HAP-1 (cell line): ENCODE measurements at regions not wholly inside any gene's neighbourhood (a gene's known extent, or its start where the extent isn't known, plus 50 kb on each side); places are given as distances from the start of the nearest gene placed in this dataset.

Experiments used
- DNase-seq, 2 experiments: peaks; one replicate each; pipeline ENCODE4 v3.0.0-alpha.2; 2016 to 2020; ENCODE audit warnings: low spot score in 2 of 2
- H3K27me3 ChIP-seq: fragments of 250-450 bp; sonication (Bioruptor Pico); 2 replicates; pipeline ENCODE4 v1.5.1; 2020; ENCODE audit warnings: low read depth, mild to moderate bottlenecking, moderate library complexity
- H3K36me3 ChIP-seq: fragments of 250-450 bp; sonication (Bioruptor Pico); replicated peaks from 2 replicates; pipeline ENCODE4 v1.5.1; 2020; ENCODE audit warnings: mild to moderate bottlenecking
- H3K4me1 ChIP-seq: fragments of 250-450 bp; sonication (Bioruptor Pico); 2 replicates; pipeline ENCODE4 v1.5.1; 2020; ENCODE audit warnings: mild to moderate bottlenecking
- H3K4me3 ChIP-seq: fragments of 250-450 bp; sonication (Bioruptor Pico); 2 replicates; pipeline ENCODE4 v1.5.1; 2020; ENCODE audit warnings: mild to moderate bottlenecking, moderate library complexity
- H3K9me3 ChIP-seq: fragments of 250-450 bp; sonication (Bioruptor Pico); 2 replicates; pipeline ENCODE4 v1.5.1; 2020; ENCODE audit warnings: mild to moderate bottlenecking, moderate library complexity
- in situ Hi-C: fragments of 300-500 bp; cut with MboI; formaldehyde crosslinking; loops from 3 replicates; pipeline ENCODE4 v1.14.3; 2020; ENCODE audit warnings: low sequenced_read_pairs, inconsistent platforms, mixed read lengths

DNA sequence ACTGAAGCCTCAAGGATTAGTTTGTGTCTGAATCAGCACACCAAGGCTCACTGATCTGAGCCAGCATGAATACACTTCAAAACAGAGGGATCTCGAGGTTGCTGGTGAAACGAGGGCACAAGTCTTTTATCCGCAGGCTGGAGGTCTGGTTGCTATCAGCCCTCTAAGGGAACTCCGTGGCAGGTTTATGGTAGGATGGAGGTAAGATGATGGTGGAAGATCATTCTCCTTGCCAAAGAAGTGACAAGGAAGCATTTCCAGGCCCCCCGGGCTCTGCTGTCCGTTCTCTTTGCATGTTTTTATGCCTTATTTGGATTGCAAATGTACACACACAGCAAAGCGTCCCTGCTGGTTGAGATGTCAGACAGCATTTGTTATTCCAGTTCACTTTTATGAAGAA, 268.3 kb downstream of the ARHGAP12 start:
- no peak for DNase-seq
- in situ Hi-C loops: no loop called here
- H3K36me3 ChIP-seq: no peaks in the 10 kb centered on the region

DNA sequence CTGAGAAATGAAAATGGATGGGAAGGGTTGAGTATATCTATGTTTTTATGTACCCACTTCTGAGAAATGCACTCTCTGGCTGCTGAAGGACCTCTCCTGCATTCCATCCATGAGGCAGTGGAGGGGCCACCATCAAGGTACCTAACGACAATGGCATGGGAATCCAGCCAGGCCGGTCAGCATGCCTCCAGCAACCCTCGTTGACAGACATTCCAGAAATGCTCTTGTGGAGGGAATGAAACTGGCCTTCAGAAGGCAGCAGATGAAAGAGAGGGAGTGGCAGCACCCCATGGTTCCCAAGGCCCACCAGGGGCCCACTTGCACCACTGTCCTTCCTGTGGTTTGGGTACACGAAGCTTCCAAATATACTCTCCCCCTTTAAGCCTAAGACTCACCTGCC, 269.0 kb downstream of the ARHGAP12 start:
- Histone ChIP-seq H3K4me3 (no peak overlapping the region), H3K4me1 (no peaks in the 10 kb centered on the region), H3K9me3 (no peaks in the 10 kb centered on the region), H3K27me3 (no peaks in the 10 kb centered on the region), H3K36me3 (no peaks in the 10 kb centered on the region)
- in situ Hi-C loops: no loop called here
- DNase-seq: no peak

More for the DNA sequence above, 268.3 kb downstream of the ARHGAP12 start:
- H3K4me3 ChIP-seq: no peak overlapping the region
- no peaks in the 10 kb centered on the region for H3K4me1 ChIP-seq
- no peaks in the 10 kb centered on the region for H3K9me3 ChIP-seq
- no peaks in the 10 kb centered on the region for H3K27me3 ChIP-seq

DNA sequence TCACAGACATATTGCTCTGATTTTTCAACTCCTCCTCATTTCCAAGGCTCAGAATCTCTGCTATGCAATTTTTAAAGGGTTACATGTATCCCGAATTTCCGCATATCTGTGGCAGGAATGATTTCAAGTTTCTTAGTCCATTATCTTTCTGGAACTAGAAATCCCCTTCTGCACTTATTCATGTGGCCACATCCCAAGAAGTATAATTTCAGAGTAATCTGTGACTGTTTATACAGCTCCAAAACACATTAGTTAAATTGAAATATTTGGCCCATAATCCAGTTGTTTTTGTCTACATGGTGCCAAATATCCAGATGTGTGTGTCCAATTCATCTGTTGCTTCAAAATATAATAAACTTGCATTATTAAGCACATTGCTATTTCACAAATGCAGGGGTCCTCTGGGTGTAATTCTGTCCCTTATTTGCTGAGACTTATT, 271.2 kb downstream of the ARHGAP12 start:
- in situ Hi-C loops: no loop called here
- H3K9me3 ChIP-seq: no peaks in the 10 kb centered on the region
- H3K4me3 ChIP-seq: no peak overlapping the region
- no peak for DNase-seq
- H3K36me3 ChIP-seq: no peaks in the 10 kb centered on the region
- no peaks in the 10 kb centered on the region for H3K4me1 ChIP-seq
- no peaks in the 10 kb centered on the region for H3K27me3 ChIP-seq

GRCh38 chr10:31656851-31657433, 271.7 kb downstream of the ARHGAP12 start:
- Histone ChIP-seq H3K36me3 (no peaks in the 10 kb centered on the region), H3K9me3 (no peaks in the 10 kb centered on the region), H3K27me3 (no peaks in the 10 kb centered on the region), H3K4me1 (no peaks in the 10 kb centered on the region), H3K4me3 (no peak overlapping the region)
- no peak for DNase-seq
- in situ Hi-C loops: no loop called here

GRCh38 chr10:31652038-31652437, 276.6 kb downstream of the ARHGAP12 start:
- no peaks in the 10 kb centered on the region for H3K27me3 ChIP-seq
- no peak for DNase-seq
- H3K4me3 ChIP-seq: no peak overlapping the region
- no peaks in the 10 kb centered on the region for H3K9me3 ChIP-seq
- in situ Hi-C loops: no loop called here
- no peaks in the 10 kb centered on the region for H3K36me3 ChIP-seq
- no peaks in the 10 kb centered on the region for H3K4me1 ChIP-seq

GRCh38 chr10:31650010-31650409, 278.6 kb downstream of the ARHGAP12 start:
- no peaks in the 10 kb centered on the region for H3K4me1 ChIP-seq
- no peaks in the 10 kb centered on the region for H3K9me3 ChIP-seq
- in situ Hi-C loops: no loop called here
- H3K4me3 ChIP-seq: no peak overlapping the region
- H3K27me3 ChIP-seq: no peaks in the 10 kb centered on the region
- H3K36me3 ChIP-seq: no peaks in the 10 kb centered on the region
- no peak for DNase-seq

GRCh38 chr10:31648966-31649365, 279.7 kb downstream of the ARHGAP12 start:
- no peak for DNase-seq
- Histone ChIP-seq H3K36me3 (no peaks in the 10 kb centered on the region), H3K9me3 (no peaks in the 10 kb centered on the region), H3K4me1 (no peaks in the 10 kb centered on the region), H3K4me3 (no peak overlapping the region), H3K27me3 (no peaks in the 10 kb centered on the region)
- in situ Hi-C loops: no loop called here

DNA sequence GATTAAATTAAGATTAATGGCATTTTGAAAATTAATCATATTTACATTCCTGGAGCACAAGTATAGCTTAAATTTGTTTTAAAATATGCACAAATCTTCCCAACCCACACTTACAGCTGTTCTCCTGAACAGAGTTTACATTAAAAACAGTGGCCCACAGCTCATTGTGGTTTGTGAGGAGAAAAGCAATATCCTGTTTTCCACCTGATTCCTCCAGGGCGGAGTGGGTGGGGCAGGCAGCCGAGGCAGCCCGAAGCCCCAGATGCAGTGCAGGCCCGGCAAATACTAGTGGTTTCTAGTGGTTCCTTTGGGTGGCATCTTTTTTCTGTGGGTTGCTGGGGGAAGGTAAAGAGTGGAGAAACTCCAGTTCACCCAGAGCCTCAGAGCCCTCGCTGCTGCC, 280.8 kb downstream of the ARHGAP12 start:
- Histone ChIP-seq H3K36me3 (no peaks in the 10 kb centered on the region), H3K9me3 (no peaks in the 10 kb centered on the region), H3K27me3 (no peaks in the 10 kb centered on the region), H3K4me1 (no peaks in the 10 kb centered on the region), H3K4me3 (no peak overlapping the region)
- no peak for DNase-seq
- in situ Hi-C loops: no loop called here

GRCh38 chr10:31646519-31646918, 282.1 kb downstream of the ARHGAP12 start:
- H3K4me3 ChIP-seq: no peak overlapping the region
- in situ Hi-C loops: no loop called here

GRCh38 chr10:31645786-31646185, 282.8 kb downstream of the ARHGAP12 start:
- Histone ChIP-seq H3K4me3 (no peak overlapping the region), H3K27me3 (no peaks in the 10 kb centered on the region), H3K4me1 (no peaks in the 10 kb centered on the region), H3K9me3 (no peaks in the 10 kb centered on the region), H3K36me3 (no peaks in the 10 kb centered on the region)
- in situ Hi-C loops: no loop called here
- DNase-seq: no peak

More at GRCh38 chr10:31646519-31646918, 282.1 kb downstream of the ARHGAP12 start:
- H3K27me3 ChIP-seq: no peaks in the 10 kb centered on the region
- H3K4me1 ChIP-seq: no peaks in the 10 kb centered on the region
- no peaks in the 10 kb centered on the region for H3K9me3 ChIP-seq
- H3K36me3 ChIP-seq: no peaks in the 10 kb centered on the region
- no peak for DNase-seq

DNA sequence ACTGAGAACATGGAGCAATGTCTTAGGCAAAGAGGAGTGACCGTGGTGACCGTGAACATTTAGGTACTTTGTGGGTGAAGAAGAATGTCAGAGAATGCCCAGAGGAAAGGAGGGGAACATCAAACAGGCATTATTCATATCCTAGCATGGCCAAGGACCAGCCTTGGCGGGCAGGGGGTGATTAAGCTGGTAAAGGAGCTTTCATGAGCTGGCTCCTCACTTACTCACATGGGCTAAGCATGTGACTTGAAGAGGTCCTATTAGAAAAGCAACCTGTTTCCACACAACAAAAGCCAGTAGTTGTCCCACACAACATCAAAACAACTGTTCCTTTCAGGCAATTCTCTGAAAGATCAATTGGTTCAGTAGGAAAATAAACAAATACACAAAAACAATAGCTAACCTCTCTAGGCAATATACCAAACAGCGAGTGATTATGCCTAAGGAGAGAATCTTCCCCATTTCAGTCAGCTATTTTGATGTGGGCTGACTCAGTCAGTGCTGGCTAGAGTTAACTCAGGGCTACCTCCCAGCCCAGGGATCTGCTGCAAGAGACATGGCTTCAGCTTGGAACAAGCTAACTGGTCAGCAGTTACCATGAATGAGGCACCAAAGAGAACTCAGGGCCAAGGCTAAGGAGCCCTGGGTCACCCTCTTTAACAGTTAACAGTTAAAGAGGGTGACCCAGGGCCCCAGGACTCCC, 283.5 kb downstream of the ARHGAP12 start:
- Histone ChIP-seq H3K27me3 (no peaks in the 10 kb centered on the region), H3K4me3 (no peak overlapping the region), H3K36me3 (no peaks in the 10 kb centered on the region), H3K4me1 (no peaks in the 10 kb centered on the region), H3K9me3 (no peaks in the 10 kb centered on the region)
- in situ Hi-C loops: no loop called here
- no peak for DNase-seq

- Histone ChIP-seq H3K4me3 (no peak overlapping the region), H3K4me1 (no peaks in the 10 kb centered on the region), H3K36me3 (no peaks in the 10 kb centered on the region), H3K9me3 (no peaks in the 10 kb centered on the region), H3K27me3 (no peaks in the 10 kb centered on the region)
- in situ Hi-C loops: no loop called here
- DNase-seq: no peak
These were observed 286.4 kb downstream of the ARHGAP12 start for GRCh38 chr10:31642281-31642680.

DNA sequence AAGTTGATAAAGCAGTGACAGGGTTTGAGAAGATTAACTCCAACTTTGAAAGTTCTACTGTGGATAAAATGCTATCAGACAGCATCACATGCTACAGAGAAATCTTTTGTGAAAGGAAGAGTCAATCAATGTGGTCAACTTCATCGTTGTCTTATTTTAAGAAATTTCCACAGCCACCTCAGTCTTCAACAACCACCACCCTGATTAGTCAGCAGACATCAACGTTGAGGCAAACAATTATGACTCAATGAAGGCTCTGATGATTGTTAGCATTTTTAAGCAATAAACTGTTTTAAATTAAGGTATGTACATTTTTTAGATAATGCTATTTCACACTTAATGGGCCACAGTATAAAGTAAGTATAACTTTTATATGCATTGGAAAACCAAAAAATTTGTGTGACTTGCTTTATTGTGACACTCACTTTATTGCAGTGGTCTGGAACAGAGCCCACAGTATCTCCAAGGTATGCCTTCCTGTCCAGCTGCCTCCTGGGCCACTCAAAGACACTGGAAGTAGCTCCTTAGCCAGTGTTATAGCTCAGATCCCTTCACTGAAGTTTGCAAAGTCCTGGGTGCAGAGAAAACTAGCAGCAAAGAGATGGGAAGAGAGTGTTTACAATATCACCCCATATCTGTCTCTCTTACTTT, 293.1 kb downstream of the ARHGAP12 start:
- Histone ChIP-seq H3K9me3 (no peaks in the 10 kb centered on the region), H3K27me3 (no peaks in the 10 kb centered on the region), H3K36me3 (no peaks in the 10 kb centered on the region), H3K4me3 (no peak overlapping the region), H3K4me1 (no peaks in the 10 kb centered on the region)
- no peak for DNase-seq
- in situ Hi-C loops: no loop called here

GRCh38 chr10:31635009-31635408, 293.6 kb downstream of the ARHGAP12 start:
- no peak for DNase-seq
- no peaks in the 10 kb centered on the region for H3K36me3 ChIP-seq
- H3K4me1 ChIP-seq: no peaks in the 10 kb centered on the region
- H3K27me3 ChIP-seq: no peaks in the 10 kb centered on the region
- H3K4me3 ChIP-seq: no peak overlapping the region
- in situ Hi-C loops: no loop called here
- no peaks in the 10 kb centered on the region for H3K9me3 ChIP-seq
